Progenitor cell of endocrine pancreas (in vitro differentiated cells): ENCODE measurements at regions not wholly inside any gene's neighbourhood (a gene's known extent, or its start where the extent isn't known, plus 50 kb on each side); places are given as distances from the start of the nearest gene placed in this dataset.

Source experiments
- DNase-seq: peaks from one replicate; pipeline ENCODE4 v3.0.0; 2021; ENCODE audit warnings: low spot score; ENCODE audit not compliant: unreplicated experiment
- H3K27ac Mint-ChIP-seq: 2 replicates; pipeline ENCODE4 v1.8.0; 2021; ENCODE audit warnings: mild to moderate bottlenecking, moderate library complexity, mixed read lengths
- H3K27me3 Mint-ChIP-seq: 2 replicates; pipeline ENCODE4 v1.8.0; 2021; ENCODE audit warnings: mixed read lengths
- H3K36me3 Mint-ChIP-seq: 2 replicates; pipeline ENCODE4 v1.8.0; 2022; ENCODE audit warnings: mixed read lengths; ENCODE audit not compliant: insufficient read depth
- H3K4me1 Mint-ChIP-seq: 2 replicates; pipeline ENCODE4 v1.8.0; 2021; ENCODE audit warnings: low read depth, mixed read lengths
- H3K4me3 Mint-ChIP-seq: 2 replicates; pipeline ENCODE4 v1.8.0; 2021; ENCODE audit warnings: low read depth, mild to moderate bottlenecking, moderate library complexity, mixed read lengths
- H3K9me3 Mint-ChIP-seq: 2 replicates; pipeline ENCODE4 v1.8.0; 2021; ENCODE audit warnings: low read depth, mixed read lengths
- CTCF ChIP-seq: fragments of 200-600 bp; sonication (generic); IDR thresholded peaks from one replicate; pipeline ENCODE4 v1.5.0; 2021; ENCODE audit warnings: antibody characterized with exemption, mild to moderate bottlenecking; ENCODE audit not compliant: unreplicated experiment

- H3K27me3 Mint-ChIP-seq, result no peaks in the 10 kb centered on the region
- no peak for TF ChIP-seq CTCF
- no peak overlapping the region for H3K4me3 Mint-ChIP-seq
- H3K4me1 Mint-ChIP-seq, result no peaks in the 10 kb centered on the region
- H3K36me3 Mint-ChIP-seq, result no peaks in the 10 kb centered on the region
- H3K27ac Mint-ChIP-seq, result no peak overlapping the region
- DNase-seq, result no peak
- H3K9me3 Mint-ChIP-seq, result peaks cover 3% of the 10 kb centered on the region
Measured at GRCh38 chr6:44056392-44057237, 70.6 kb downstream of the MRPL14 start.

GRCh38 chr6:44054721-44055559, 72.3 kb downstream of the MRPL14 start:
- H3K27me3 Mint-ChIP-seq, result no peaks in the 10 kb centered on the region
- TF ChIP-seq CTCF, result no peak
- H3K4me1 Mint-ChIP-seq, result peaks cover 8% of the 10 kb centered on the region
- peaks cover under 1% of the 10 kb centered on the region for H3K9me3 Mint-ChIP-seq
- H3K4me3 Mint-ChIP-seq, result no peak overlapping the region
- no peaks in the 10 kb centered on the region for H3K36me3 Mint-ChIP-seq
- DNase-seq, result no peak
- no peak overlapping the region for H3K27ac Mint-ChIP-seq

GRCh38 chr6:44053760-44054556, 73.3 kb downstream of the MRPL14 start:
- peak overlapping the region; percentile 53 for H3K27ac Mint-ChIP-seq
- H3K9me3 Mint-ChIP-seq, result no peaks in the 10 kb centered on the region
- H3K4me1 Mint-ChIP-seq, result peaks cover 17% of the 10 kb centered on the region
- H3K4me3 Mint-ChIP-seq, result no peak overlapping the region
- no peaks in the 10 kb centered on the region for H3K27me3 Mint-ChIP-seq
- no peaks in the 10 kb centered on the region for H3K36me3 Mint-ChIP-seq
- DNase-seq, result no peak
- no peak for TF ChIP-seq CTCF

- no peak for DNase-seq
- H3K27me3 Mint-ChIP-seq, result no peaks in the 10 kb centered on the region
- no peaks in the 10 kb centered on the region for H3K9me3 Mint-ChIP-seq
- H3K4me1 Mint-ChIP-seq, result peaks cover 18% of the 10 kb centered on the region
- no peaks in the 10 kb centered on the region for H3K36me3 Mint-ChIP-seq
- H3K4me3 Mint-ChIP-seq, result no peak overlapping the region
- H3K27ac Mint-ChIP-seq, result no peak overlapping the region
- no peak for TF ChIP-seq CTCF
Measured at GRCh38 chr6:44053106-44053756, 74.0 kb downstream of the MRPL14 start.
